Activated B cell treated with CpG ODN at 0.5 μM for 24 hours (primary cell): ENCODE measurements at regions not wholly inside any gene's neighbourhood (a gene's known extent, or its start where the extent isn't known, plus 50 kb on each side); places are given as distances from the start of the nearest gene placed in this dataset.
"Not testable (repeated sequence)": the region's sequence is repeated elsewhere in the genome, so short reads cannot be mapped to it uniquely, and the experiment has no call there.

Source experiments
- ATAC-seq: fragments of 200-7000 bp; cut with Tn5 transposase; one replicate; pipeline ENCODE4 v1.10.0; 2021; ENCODE audit warnings: low read depth, mild to moderate bottlenecking, moderate library complexity
- CTCF ChIA-PET: fragments of 350-600 bp; sonication (Branson Sonifier 250); formaldehyde crosslinking; loops from one replicate; lab custom pipeline; 2021; ENCODE audit warnings: antibody characterized with exemption; lab: Charles Lee
- POLR2A ChIA-PET: fragments of 350-600 bp; sonication (Branson Sonifier 250); formaldehyde crosslinking; loops from one replicate; lab custom pipeline; 2021; ENCODE audit warnings: antibody characterized with exemption; lab: Charles Lee
- DNase-seq: peaks from one replicate; pipeline ENCODE4 v3.0.0; 2022
- H3K27ac Mint-ChIP-seq: one replicate; pipeline ENCODE4 v1.8.0; 2020; ENCODE audit warnings: mixed read lengths
- H3K27me3 Mint-ChIP-seq: one replicate; pipeline ENCODE4 v1.8.0; 2021; ENCODE audit warnings: mixed read lengths
- H3K36me3 Mint-ChIP-seq: one replicate; pipeline ENCODE4 v1.8.0; 2021; ENCODE audit warnings: low read depth, mixed read lengths
- H3K4me1 Mint-ChIP-seq: one replicate; pipeline ENCODE4 v1.8.0; 2021; ENCODE audit warnings: mixed read lengths
- H3K4me3 Mint-ChIP-seq: one replicate; pipeline ENCODE4 v1.8.0; 2020; ENCODE audit warnings: mild to moderate bottlenecking, mixed read lengths
- H3K9me3 Mint-ChIP-seq: one replicate; pipeline ENCODE4 v1.8.0; 2020; ENCODE audit warnings: mixed read lengths
- CTCF ChIP-seq: fragments of 200-600 bp; IDR thresholded peaks from one replicate; pipeline ENCODE4 v1.8.0; 2022; ENCODE audit warnings: antibody characterized with exemption, mild to moderate bottlenecking
- intact Hi-C: fragments of 100-400 bp; cut with micrococcal nuclease; formaldehyde crosslinking; loops from one replicate; pipeline ENCODE4 v1.15.1; 2024

GRCh38 chr6:16897669-16898068, 136.4 kb upstream of the ATXN1 start:
- Mint-ChIP-seq H3K4me3 (no peak overlapping the region), H3K27me3 (peaks cover 16% of the 10 kb centered on the region), H3K9me3 (peaks cover 7% of the 10 kb centered on the region), H3K36me3 (no peaks in the 10 kb centered on the region), H3K4me1 (no peaks in the 10 kb centered on the region), H3K27ac (no peak overlapping the region)
- no peak for DNase-seq
- no peak for ATAC-seq
- TF ChIP-seq CTCF, result no peak
- CTCF ChIA-PET, result no interaction called here
- POLR2A ChIA-PET, result no interaction called here
- intact Hi-C loops, result no loop called here

GRCh38 chr6:16894301-16894700, 133.0 kb upstream of the ATXN1 start:
- Mint-ChIP-seq H3K27ac (no peak overlapping the region), H3K9me3 (peaks cover 7% of the 10 kb centered on the region), H3K4me3 (no peak overlapping the region), H3K4me1 (no peaks in the 10 kb centered on the region), H3K27me3 (peaks cover 8% of the 10 kb centered on the region), H3K36me3 (no peaks in the 10 kb centered on the region)
- DNase-seq (no peak), ATAC-seq (no peak)
- ChIA-PET CTCF (no interaction called here), POLR2A (no interaction called here)
- no peak for TF ChIP-seq CTCF
- intact Hi-C loops, result no loop called here

- CTCF ChIA-PET, H3K27ac Mint-ChIP-seq, DNase-seq, H3K27me3 Mint-ChIP-seq, H3K4me3 Mint-ChIP-seq, ATAC-seq, intact Hi-C loops, POLR2A ChIA-PET, H3K4me1 Mint-ChIP-seq, H3K36me3 Mint-ChIP-seq: not testable (repeated sequence)
- H3K9me3 Mint-ChIP-seq, result peaks cover 11% of the 10 kb centered on the region
Observed at GRCh38 chr6:16891110-16891509, 129.8 kb upstream of the ATXN1 start.

GRCh38 chr6:16885411-16886160, 124.3 kb upstream of the ATXN1 start:
- intact Hi-C loops, result no loop called here
- no peak for DNase-seq
- ChIA-PET POLR2A (interaction anchor here (0.5 kb wide), 1 partner anchor 20 kb away, joined by 3 read pairs; no protein-coding TSS in a partner anchor), CTCF (no interaction called here)
- H3K36me3 Mint-ChIP-seq, result no peaks in the 10 kb centered on the region
- H3K27me3 Mint-ChIP-seq, result peaks cover 14% of the 10 kb centered on the region
- no peaks in the 10 kb centered on the region for H3K4me1 Mint-ChIP-seq
- no peak for ATAC-seq
- peaks cover 6% of the 10 kb centered on the region for H3K9me3 Mint-ChIP-seq
- H3K27ac Mint-ChIP-seq, result no peak overlapping the region
- no peak overlapping the region for H3K4me3 Mint-ChIP-seq
- TF ChIP-seq CTCF, result no peak

GRCh38 chr6:16884526-16884925, 123.3 kb upstream of the ATXN1 start:
- CTCF ChIA-PET, result no interaction called here
- POLR2A ChIA-PET, result no interaction called here
- no peak for TF ChIP-seq CTCF
- peaks cover 14% of the 10 kb centered on the region for H3K27me3 Mint-ChIP-seq
- intact Hi-C loops, result no loop called here
- DNase-seq, result no peak
- peaks cover 6% of the 10 kb centered on the region for H3K9me3 Mint-ChIP-seq
- no peak overlapping the region for H3K27ac Mint-ChIP-seq
- no peak for ATAC-seq
- no peaks in the 10 kb centered on the region for H3K36me3 Mint-ChIP-seq
- no peaks in the 10 kb centered on the region for H3K4me1 Mint-ChIP-seq
- H3K4me3 Mint-ChIP-seq, result no peak overlapping the region
